Left ventricle myocardium inferior (tissue), 1 donor: ENCODE measurements at regions not wholly inside any gene's neighbourhood (a gene's known extent, or its start where the extent isn't known, plus 50 kb on each side); places are given as distances from the start of the nearest gene placed in this dataset.
"Not testable (repeated sequence)": the region's sequence is repeated elsewhere in the genome, so short reads cannot be mapped to it uniquely, and the experiment has no call there.

Experiments used
- DNase-seq: peaks from one replicate; pipeline ENCODE4 v3.0.0-alpha.2; 2020
- H3K27ac ChIP-seq: fragments of 200-600 bp; replicated peaks from 2 replicates; pipeline ENCODE4 v1.8.0; 2021
- H3K27me3 ChIP-seq: fragments of 200-600 bp; 2 replicates; pipeline ENCODE4 v1.8.0; 2021; ENCODE audit warnings: low read depth
- H3K36me3 ChIP-seq: fragments of 200-600 bp; 2 replicates; pipeline ENCODE4 v1.8.0; 2021
- H3K4me1 ChIP-seq: fragments of 200-600 bp; 2 replicates; pipeline ENCODE4 v1.8.0; 2021
- H3K4me3 ChIP-seq: fragments of 200-600 bp; 2 replicates; pipeline ENCODE4 v1.8.0; 2021; ENCODE audit warnings: mild to moderate bottlenecking, moderate library complexity
- H3K9me3 ChIP-seq: fragments of 200-600 bp; replicated peaks from 2 replicates; pipeline ENCODE4 v1.8.0; 2021
- intact Hi-C: fragments of 100-400 bp; cut with micrococcal nuclease; formaldehyde crosslinking; loops from one replicate; pipeline ENCODE4 v1.11.0; 2022
- TF ChIP-seq, protein P1 (sequence below): fragments of 200-600 bp; IDR thresholded peaks from 2 replicates; pipeline ENCODE4 v1.8.0; 2021; ENCODE audit warnings: antibody characterized with exemption, mild to moderate bottlenecking, borderline replicate concordance
- donor health status: DM: no; HTN: yes; CAD: no; lungs with severe emphysema.

GRCh38 chr6:120378582-120379220 is 955.6 kb downstream of the TBC1D32 start:
- no peak overlapping the region for H3K27ac ChIP-seq
- H3K4me1 ChIP-seq, result no peaks in the 10 kb centered on the region
- intact Hi-C loops, result no loop called here
- no peaks in the 10 kb centered on the region for H3K9me3 ChIP-seq
- no peak for DNase-seq
- no peaks in the 10 kb centered on the region for H3K27me3 ChIP-seq
- no peak overlapping the region for H3K4me3 ChIP-seq
- H3K36me3 ChIP-seq, result no peaks in the 10 kb centered on the region
- TF ChIP-seq, protein P1, sequence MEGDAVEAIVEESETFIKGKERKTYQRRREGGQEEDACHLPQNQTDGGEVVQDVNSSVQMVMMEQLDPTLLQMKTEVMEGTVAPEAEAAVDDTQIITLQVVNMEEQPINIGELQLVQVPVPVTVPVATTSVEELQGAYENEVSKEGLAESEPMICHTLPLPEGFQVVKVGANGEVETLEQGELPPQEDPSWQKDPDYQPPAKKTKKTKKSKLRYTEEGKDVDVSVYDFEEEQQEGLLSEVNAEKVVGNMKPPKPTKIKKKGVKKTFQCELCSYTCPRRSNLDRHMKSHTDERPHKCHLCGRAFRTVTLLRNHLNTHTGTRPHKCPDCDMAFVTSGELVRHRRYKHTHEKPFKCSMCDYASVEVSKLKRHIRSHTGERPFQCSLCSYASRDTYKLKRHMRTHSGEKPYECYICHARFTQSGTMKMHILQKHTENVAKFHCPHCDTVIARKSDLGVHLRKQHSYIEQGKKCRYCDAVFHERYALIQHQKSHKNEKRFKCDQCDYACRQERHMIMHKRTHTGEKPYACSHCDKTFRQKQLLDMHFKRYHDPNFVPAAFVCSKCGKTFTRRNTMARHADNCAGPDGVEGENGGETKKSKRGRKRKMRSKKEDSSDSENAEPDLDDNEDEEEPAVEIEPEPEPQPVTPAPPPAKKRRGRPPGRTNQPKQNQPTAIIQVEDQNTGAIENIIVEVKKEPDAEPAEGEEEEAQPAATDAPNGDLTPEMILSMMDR, result peak; percentile 41

DNA sequence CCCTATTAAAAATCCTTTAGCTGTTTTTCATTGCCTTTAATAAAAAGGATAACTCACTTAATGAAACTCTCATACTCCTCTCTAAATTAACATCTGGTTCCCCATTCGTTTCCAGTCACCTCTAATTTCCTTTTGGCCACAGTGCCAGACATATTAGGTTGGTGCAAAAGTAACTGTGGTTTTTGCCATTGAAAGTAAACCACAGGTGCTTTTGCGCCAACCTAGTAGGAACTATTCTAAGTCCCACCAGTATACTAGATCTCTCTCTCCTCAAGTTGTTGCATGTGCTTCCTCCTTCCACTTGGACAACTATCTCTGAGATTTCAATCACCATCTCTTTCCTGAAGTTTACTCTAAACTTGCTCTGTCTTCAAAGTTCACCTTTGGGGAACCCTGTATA is 961.1 kb downstream of the TBC1D32 start:
- Histone ChIP-seq H3K9me3 (no peaks in the 10 kb centered on the region), H3K4me3 (no peak overlapping the region), H3K27me3 (no peaks in the 10 kb centered on the region), H3K36me3 (no peaks in the 10 kb centered on the region), H3K4me1 (no peaks in the 10 kb centered on the region), H3K27ac (no peak overlapping the region)
- intact Hi-C loops, result no loop called here
- DNase-seq, result no peak
- TF ChIP-seq, protein P1, result no peak

DNA sequence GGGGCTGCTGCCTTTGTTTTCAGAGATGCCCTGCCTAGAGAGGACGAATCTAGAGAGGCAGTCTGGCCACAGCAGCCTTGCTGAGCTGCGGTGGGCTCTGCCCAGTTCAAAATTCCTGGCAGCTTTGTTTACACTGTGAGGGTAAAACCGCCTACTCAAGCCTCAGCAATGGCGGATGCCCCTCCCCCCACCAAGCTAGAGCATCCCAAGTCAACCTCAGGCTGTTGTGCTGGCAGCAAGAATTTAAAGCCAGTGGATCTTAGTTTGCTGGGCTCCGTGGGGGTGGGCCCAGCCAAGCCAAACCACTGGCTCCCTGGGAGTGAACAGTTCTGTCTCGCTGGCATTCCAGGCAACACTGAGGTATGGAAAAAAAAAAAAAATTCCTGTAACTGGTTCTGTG is 970.9 kb downstream of the TBC1D32 start:
- Histone ChIP-seq H3K4me1 (no peaks in the 10 kb centered on the region), H3K27ac (no peak overlapping the region), H3K36me3 (no peaks in the 10 kb centered on the region), H3K9me3 (peaks cover 40% of the 10 kb centered on the region), H3K4me3 (no peak overlapping the region), H3K27me3 (no peaks in the 10 kb centered on the region)
- TF ChIP-seq, protein P1, result no peak
- intact Hi-C loops, result no loop called here
- no peak for DNase-seq

- intact Hi-C loops, DNase-seq, H3K27me3 ChIP-seq, H3K36me3 ChIP-seq, H3K4me1 ChIP-seq, H3K27ac ChIP-seq, H3K4me3 ChIP-seq: not testable (repeated sequence)
- H3K9me3 ChIP-seq, result peaks cover 67% of the 10 kb centered on the region
These were observed 975.7 kb downstream of the TBC1D32 start for GRCh38 chr6:120358535-120358934.

DNA sequence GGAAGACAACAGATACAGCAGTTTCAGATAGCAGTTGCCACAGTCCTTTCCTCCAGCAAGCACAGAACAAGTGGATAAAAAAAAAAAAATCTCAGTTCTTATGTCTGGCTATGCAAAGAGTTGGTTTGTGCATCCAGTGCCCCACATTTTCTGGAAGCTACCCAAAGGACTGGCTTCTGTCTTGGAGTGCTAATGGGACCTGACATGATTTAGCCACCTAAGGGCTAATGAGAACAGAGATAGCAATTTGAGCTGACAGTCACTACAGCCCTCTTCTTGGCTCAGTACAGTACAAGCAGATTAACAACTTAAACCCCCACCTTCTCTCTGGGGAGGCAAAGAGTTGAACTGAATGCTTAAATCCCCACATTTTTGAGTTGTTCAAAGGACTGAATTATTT is 976.8 kb downstream of the TBC1D32 start:
- intact Hi-C loops, result no loop called here
- TF ChIP-seq, protein P1, result no peak
- Histone ChIP-seq H3K36me3 (no peaks in the 10 kb centered on the region), H3K27me3 (no peaks in the 10 kb centered on the region), H3K9me3 (peaks cover 62% of the 10 kb centered on the region), H3K4me3 (no peak overlapping the region), H3K27ac (no peak overlapping the region), H3K4me1 (no peaks in the 10 kb centered on the region)
- no peak for DNase-seq

DNA sequence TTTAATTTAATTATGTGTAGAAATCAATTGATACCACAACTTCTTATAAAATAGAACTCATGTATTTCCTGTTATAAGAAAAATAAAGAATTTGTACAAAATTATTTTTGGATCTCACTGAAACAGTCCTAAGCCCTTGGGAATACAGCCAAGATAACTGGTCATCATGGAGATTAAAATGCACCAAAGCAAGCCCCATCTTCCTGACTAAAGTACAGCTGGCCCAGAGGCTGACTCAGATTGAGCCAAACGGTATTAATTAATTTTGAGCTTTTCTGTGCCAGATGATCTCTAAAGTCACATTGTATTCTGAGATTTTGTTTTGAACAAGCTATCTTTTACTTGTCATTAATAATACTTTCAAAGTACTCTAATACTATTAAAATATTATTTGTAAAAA is 978.5 kb downstream of the TBC1D32 start:
- no peak for DNase-seq
- Histone ChIP-seq H3K4me3 (no peak overlapping the region), H3K27ac (no peak overlapping the region), H3K27me3 (no peaks in the 10 kb centered on the region), H3K4me1 (no peaks in the 10 kb centered on the region), H3K36me3 (no peaks in the 10 kb centered on the region), H3K9me3 (peaks cover 49% of the 10 kb centered on the region)
- intact Hi-C loops, result no loop called here
- TF ChIP-seq, protein P1, result no peak
